MCF 10A (cell line): ENCODE measurements at regions not wholly inside any gene's neighbourhood (a gene's known extent, or its start where the extent isn't known, plus 50 kb on each side); places are given as distances from the start of the nearest gene placed in this dataset.

Experiments used
- BruUV-seq: library from RNA; stranded (reverse); fragments of 400-500 nt; replicated peaks from 2 replicates; lab custom pipeline; 2021; lab: Mats Ljungman, UMichigan
- CTCF ChIA-PET: fragments of 300-600 bp; sonication (Branson Sonifier 250); formaldehyde crosslinking; extraction: SDS; loops from one replicate; lab custom pipeline; 2021; ENCODE audit warnings: antibody characterized with exemption, inconsistent platforms; lab: Yijun Ruan, JAX
- POLR2A ChIA-PET: fragments of 300-600, 350-650 bp; sonication (Branson Sonifier 250); formaldehyde crosslinking; extraction: SDS; loops from one replicate; lab custom pipeline; 2020; ENCODE audit warnings: antibody characterized with exemption, inconsistent platforms; lab: Yijun Ruan, JAX
- DNase-seq: peaks from one replicate; pipeline ENCODE4 v3.0.0-alpha.2; 2018; ENCODE audit not compliant: unreplicated experiment
- H3K27ac Mint-ChIP-seq: one replicate; pipeline ENCODE4 v1.8.0; 2022; ENCODE audit warnings: mild to moderate bottlenecking, low read depth, mixed read lengths; ENCODE audit not compliant: unreplicated experiment
- H3K27me3 Mint-ChIP-seq: one replicate; pipeline ENCODE4 v1.8.0; 2022; ENCODE audit warnings: mixed read lengths; ENCODE audit not compliant: insufficient read depth, unreplicated experiment
- H3K36me3 Mint-ChIP-seq: one replicate; pipeline ENCODE4 v1.8.0; 2022; ENCODE audit warnings: mild to moderate bottlenecking, moderate library complexity, mixed read lengths; ENCODE audit not compliant: insufficient read depth, unreplicated experiment
- H3K4me1 Mint-ChIP-seq: one replicate; pipeline ENCODE4 v1.8.0; 2022; ENCODE audit warnings: mixed read lengths; ENCODE audit not compliant: insufficient read depth, unreplicated experiment
- H3K4me3 Mint-ChIP-seq: one replicate; pipeline ENCODE4 v1.8.0; 2022; ENCODE audit warnings: mild to moderate bottlenecking, moderate library complexity, mixed read lengths; ENCODE audit not compliant: unreplicated experiment
- H3K9me3 Mint-ChIP-seq: one replicate; pipeline ENCODE4 v1.8.0; 2022; ENCODE audit warnings: mixed read lengths; ENCODE audit not compliant: unreplicated experiment
- intact Hi-C: fragments of 100-400 bp; cut with micrococcal nuclease; formaldehyde crosslinking; loops from 2 replicates; pipeline ENCODE4 v1.14.1; 2022
- TF ChIP-seq, protein P1 (sequence below): fragments of 200-600 bp; IDR thresholded peaks from one replicate; pipeline ENCODE4 v1.8.0; 2022; ENCODE audit warnings: antibody characterized with exemption, mild to moderate bottlenecking; ENCODE audit not compliant: unreplicated experiment

DNA sequence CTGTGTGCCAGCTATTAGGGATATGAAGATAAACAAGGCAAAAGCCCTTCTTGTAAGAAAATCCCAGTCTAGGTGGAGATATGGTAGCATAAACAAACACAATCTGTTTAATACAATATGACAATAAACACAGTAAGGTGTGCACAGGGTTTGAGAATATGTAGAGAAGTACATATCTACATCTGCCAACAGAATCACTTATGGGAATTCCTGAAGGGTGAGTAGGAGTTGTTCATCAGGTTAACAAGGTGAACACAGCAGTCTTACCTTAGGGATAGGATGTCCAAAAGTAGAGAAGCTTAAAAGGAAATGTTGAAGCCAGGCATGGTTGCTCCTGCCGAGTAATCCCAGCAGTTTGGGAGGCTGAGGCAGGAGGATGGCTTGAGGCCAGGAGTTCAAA is 57.7 kb upstream of the LRRC7 start:
- ChIA-PET POLR2A (no interaction called here), CTCF (no interaction called here)
- Mint-ChIP-seq H3K27ac (no peak overlapping the region), H3K4me3 (no peak overlapping the region), H3K36me3 (no peaks in the 10 kb centered on the region), H3K27me3 (peaks cover 11% of the 10 kb centered on the region), H3K9me3 (no peaks in the 10 kb centered on the region), H3K4me1 (no peaks in the 10 kb centered on the region)
- TF ChIP-seq, protein P1, sequence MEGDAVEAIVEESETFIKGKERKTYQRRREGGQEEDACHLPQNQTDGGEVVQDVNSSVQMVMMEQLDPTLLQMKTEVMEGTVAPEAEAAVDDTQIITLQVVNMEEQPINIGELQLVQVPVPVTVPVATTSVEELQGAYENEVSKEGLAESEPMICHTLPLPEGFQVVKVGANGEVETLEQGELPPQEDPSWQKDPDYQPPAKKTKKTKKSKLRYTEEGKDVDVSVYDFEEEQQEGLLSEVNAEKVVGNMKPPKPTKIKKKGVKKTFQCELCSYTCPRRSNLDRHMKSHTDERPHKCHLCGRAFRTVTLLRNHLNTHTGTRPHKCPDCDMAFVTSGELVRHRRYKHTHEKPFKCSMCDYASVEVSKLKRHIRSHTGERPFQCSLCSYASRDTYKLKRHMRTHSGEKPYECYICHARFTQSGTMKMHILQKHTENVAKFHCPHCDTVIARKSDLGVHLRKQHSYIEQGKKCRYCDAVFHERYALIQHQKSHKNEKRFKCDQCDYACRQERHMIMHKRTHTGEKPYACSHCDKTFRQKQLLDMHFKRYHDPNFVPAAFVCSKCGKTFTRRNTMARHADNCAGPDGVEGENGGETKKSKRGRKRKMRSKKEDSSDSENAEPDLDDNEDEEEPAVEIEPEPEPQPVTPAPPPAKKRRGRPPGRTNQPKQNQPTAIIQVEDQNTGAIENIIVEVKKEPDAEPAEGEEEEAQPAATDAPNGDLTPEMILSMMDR, result no peak
- no TSS peak for BruUV-seq
- DNase-seq, result no peak
- intact Hi-C loops, result no loop called here

DNA sequence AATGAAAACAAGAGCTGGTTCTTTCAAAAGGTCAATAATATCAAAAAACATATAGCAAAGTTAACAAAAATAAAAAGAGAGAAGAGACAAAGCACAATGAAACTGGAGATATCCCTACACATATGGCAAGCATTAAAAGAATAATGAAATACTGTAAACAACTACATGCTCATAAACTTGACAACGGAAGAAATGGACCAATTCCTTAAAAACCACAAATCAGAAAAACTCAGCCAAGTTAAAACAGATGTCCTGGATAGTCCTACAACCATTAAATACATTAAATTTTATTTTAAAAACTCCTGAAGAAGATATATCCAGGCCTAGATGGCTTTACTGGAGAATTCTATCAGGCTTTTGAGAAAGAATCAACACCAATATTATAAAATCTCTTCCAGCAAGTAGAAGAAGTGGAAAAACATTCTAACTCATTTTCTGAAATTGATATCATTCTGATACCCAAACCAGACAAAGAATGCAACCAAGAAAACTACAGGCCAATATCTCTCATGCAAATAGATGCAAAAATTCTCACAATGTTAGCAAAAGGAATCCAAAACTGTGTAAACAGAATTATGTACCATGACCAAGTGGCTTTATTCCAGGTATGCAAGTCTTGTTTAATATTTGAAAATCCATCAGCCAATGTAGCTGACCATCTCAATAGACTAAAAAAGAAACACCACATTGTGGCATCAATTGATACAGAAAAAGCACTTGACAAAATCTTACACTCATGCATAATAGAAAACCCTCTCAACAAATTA is 56.1 kb upstream of the LRRC7 start:
- BruUV-seq, result no TSS peak
- Mint-ChIP-seq H3K27me3 (peaks cover 11% of the 10 kb centered on the region), H3K9me3 (no peaks in the 10 kb centered on the region), H3K4me3 (no peak overlapping the region), H3K4me1 (no peaks in the 10 kb centered on the region), H3K27ac (no peak overlapping the region), H3K36me3 (no peaks in the 10 kb centered on the region)
- CTCF ChIA-PET, result no interaction called here
- TF ChIP-seq, protein P1, result no peak
- intact Hi-C loops, result no loop called here
- POLR2A ChIA-PET, result interaction anchor here (0.7 kb wide), 1 partner anchor 790 kb away, joined by 3 read pairs; no protein-coding TSS in a partner anchor
- no peak for DNase-seq

DNA sequence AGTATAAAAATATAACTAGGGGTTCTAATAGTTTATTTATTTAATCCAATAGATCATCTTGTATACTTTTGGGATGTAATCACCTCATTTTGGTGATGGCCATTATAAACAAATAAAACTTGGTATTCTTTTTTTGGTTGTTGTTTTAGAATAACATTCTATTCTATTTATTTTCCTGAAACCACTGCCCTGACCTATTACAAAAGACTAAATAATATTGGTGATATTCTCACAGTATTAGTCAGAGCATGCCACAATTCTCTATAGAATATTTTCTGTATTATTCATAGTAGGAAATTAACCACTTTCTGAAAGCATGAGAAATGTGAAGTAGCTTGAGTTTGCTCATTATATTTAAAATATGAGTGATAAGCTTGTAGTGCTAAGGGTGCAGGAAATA is 54.1 kb upstream of the LRRC7 start:
- H3K27me3 Mint-ChIP-seq, result no peaks in the 10 kb centered on the region
- no peak overlapping the region for H3K4me3 Mint-ChIP-seq
- no peak for DNase-seq
- POLR2A ChIA-PET, result no interaction called here
- no peaks in the 10 kb centered on the region for H3K4me1 Mint-ChIP-seq
- intact Hi-C loops, result no loop called here
- H3K27ac Mint-ChIP-seq, result no peak overlapping the region
- H3K36me3 Mint-ChIP-seq, result no peaks in the 10 kb centered on the region
- TF ChIP-seq, protein P1, result no peak
- no peaks in the 10 kb centered on the region for H3K9me3 Mint-ChIP-seq
- BruUV-seq, result no TSS peak
- CTCF ChIA-PET, result no interaction called here
